Left lung (tissue), 4 donors: ENCODE measurements at regions not wholly inside any gene's neighbourhood (a gene's known extent, or its start where the extent isn't known, plus 50 kb on each side); places are given as distances from the start of the nearest gene placed in this dataset.
A peak's percentile ranks its signal among the peaks of the same experiment; 100 is the strongest.

ENCODE experiments used
- ATAC-seq: fragments of 200-7000 bp; cut with Tn5 transposase; one replicate; pipeline ENCODE4 v1.9.1; 2020; ENCODE audit warnings: moderate library complexity
- DNase-seq, 4 donors: peaks; one replicate each; pipeline ENCODE4 v3.0.0-alpha.2; 2013 to 2020
- H3K27ac ChIP-seq, 2 donors: fragments of 200-600 bp; sonication (generic) in 1 of 2; one replicate each; pipeline versions ENCODE4 v1.5.0 to v1.8.0; 2020 to 2021
- H3K27me3 ChIP-seq, 2 donors: fragments of 200-600 bp; sonication (generic) in 1 of 2; one replicate each; pipeline versions ENCODE4 v1.5.0 to v1.8.0; 2020 to 2021
- H3K36me3 ChIP-seq, 2 donors: fragments of 200-600 bp; sonication (generic) in 1 of 2; one replicate each; pipeline versions ENCODE4 v1.5.0 to v1.8.0; 2020 to 2021
- H3K4me1 ChIP-seq, 2 donors: fragments of 200-600 bp; one replicate each; pipeline ENCODE4 v1.8.0; 2021
- H3K4me3 ChIP-seq, 2 donors: fragments of 200-600 bp; sonication (generic) in 1 of 2; one replicate each; pipeline versions ENCODE4 v1.5.0 to v1.8.0; 2020 to 2021; ENCODE audit warnings: mild to moderate bottlenecking in 1 of 2
- H3K9me3 ChIP-seq, 2 donors: fragments of 200-600 bp; sonication (generic) in 1 of 2; one replicate each; pipeline versions ENCODE4 v1.5.0 to v1.8.0; 2020 to 2021
- CTCF ChIP-seq, 2 donors: fragments of 200-600 bp; sonication (generic) in 1 of 2; IDR thresholded peaks; one replicate each; pipeline versions ENCODE4 v1.5.0 to v1.8.0; 2021; ENCODE audit warnings: antibody characterized with exemption in 2 of 2
- intact Hi-C, 2 donors: fragments of 100-400 bp; cut with DNase I; formaldehyde crosslinking; loops; one replicate each; pipeline versions ENCODE4 v1.11.2 to v1.14.2; 2022
- donor health status: DM: no; HTN: yes; CAD: no.
- donor health status: DM: no; HTN: no; CAD: no.

- ATAC-seq = peak; percentile 52
- Histone ChIP-seq H3K27ac (peak overlapping the region in 1 of 2 donors; percentile 39), H3K9me3 (no peaks in the 10 kb centered on the region), H3K36me3 (no peaks in the 10 kb centered on the region), H3K4me3 (no peak overlapping the region), H3K27me3 (no peaks in the 10 kb centered on the region), H3K4me1 (no peaks in the 10 kb centered on the region)
- intact Hi-C loops = no loop called here
- no peak for DNase-seq
- TF ChIP-seq CTCF (IDR thresholded peaks at IDR 0.05) = no peak
These were observed 200.5 kb upstream of the FOXQ1 start for GRCh38 chr6:1111361-1111760.

GRCh38 chr6:1110941-1111349, 201.0 kb upstream of the FOXQ1 start:
- H3K4me3 ChIP-seq = no peak overlapping the region
- intact Hi-C loops = no loop called here
- H3K27ac ChIP-seq = peak overlapping the region; percentile 23 to 39
- peak; percentile 78 for ATAC-seq
- TF ChIP-seq CTCF (IDR thresholded peaks at IDR 0.05) = no peak
- no peaks in the 10 kb centered on the region for H3K4me1 ChIP-seq
- no peaks in the 10 kb centered on the region for H3K27me3 ChIP-seq
- no peaks in the 10 kb centered on the region for H3K36me3 ChIP-seq
- no peak for DNase-seq
- no peaks in the 10 kb centered on the region for H3K9me3 ChIP-seq

- DNase-seq = no peak
- no peak for TF ChIP-seq CTCF (IDR thresholded peaks at IDR 0.05)
These were observed 201.7 kb upstream of the FOXQ1 start for GRCh38 chr6:1110164-1110563.

GRCh38 chr6:1109134-1109533, 202.8 kb upstream of the FOXQ1 start:
- ATAC-seq (no peak), DNase-seq (no peak)
- intact Hi-C loops = no loop called here
- H3K27me3 ChIP-seq = no peaks in the 10 kb centered on the region
- no peaks in the 10 kb centered on the region for H3K36me3 ChIP-seq
- TF ChIP-seq CTCF (IDR thresholded peaks at IDR 0.05) = no peak
- no peaks in the 10 kb centered on the region for H3K4me1 ChIP-seq
- no peaks in the 10 kb centered on the region for H3K9me3 ChIP-seq
- no peak overlapping the region for H3K4me3 ChIP-seq
- no peak overlapping the region for H3K27ac ChIP-seq

More at GRCh38 chr6:1110164-1110563, 201.7 kb upstream of the FOXQ1 start:
- Histone ChIP-seq H3K27me3 (no peaks in the 10 kb centered on the region), H3K9me3 (no peaks in the 10 kb centered on the region), H3K27ac (no peak overlapping the region), H3K36me3 (no peaks in the 10 kb centered on the region), H3K4me3 (no peak overlapping the region), H3K4me1 (no peaks in the 10 kb centered on the region)
- ATAC-seq = no peak
- intact Hi-C loops = no loop called here

- Histone ChIP-seq H3K9me3 (no peaks in the 10 kb centered on the region), H3K4me3 (no peak overlapping the region), H3K27ac (no peak overlapping the region), H3K4me1 (no peaks in the 10 kb centered on the region), H3K27me3 (no peaks in the 10 kb centered on the region), H3K36me3 (no peaks in the 10 kb centered on the region)
- ATAC-seq (no peak), DNase-seq (no peak)
- TF ChIP-seq CTCF (IDR thresholded peaks at IDR 0.05) = no peak
- intact Hi-C loops = no loop called here
These were observed 203.7 kb upstream of the FOXQ1 start for GRCh38 chr6:1108198-1108597.
